ENCODE measurements at regions not wholly inside any gene's neighbourhood (a gene's known extent, or its start where the extent isn't known, plus 50 kb on each side); places are given as distances from the start of the nearest gene placed in this dataset.
"Not testable (repeated sequence)": the region's sequence is repeated elsewhere in the genome, so short reads cannot be mapped to it uniquely, and the experiment has no call there.

DNA sequence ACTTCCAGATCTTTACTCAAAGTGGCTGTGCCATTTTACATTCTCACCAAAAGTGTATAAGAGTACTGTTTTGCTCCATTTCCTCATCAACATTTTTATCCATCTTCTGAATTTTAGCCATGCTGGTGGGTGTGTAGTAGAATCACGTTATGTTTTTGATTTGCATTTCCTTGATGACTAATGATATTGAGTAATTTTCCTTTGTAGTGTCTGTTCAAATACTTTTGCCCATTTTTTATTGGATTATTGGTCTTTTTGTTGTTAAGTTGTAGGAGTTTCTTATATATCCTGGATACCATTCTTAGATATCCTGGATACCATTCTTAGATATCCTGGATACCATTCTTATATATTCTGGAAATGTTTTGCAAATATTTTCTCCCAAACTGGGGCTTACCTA is 344.9 kb downstream of the LRRC3B start:
- DNase-seq, result no peak

DNA sequence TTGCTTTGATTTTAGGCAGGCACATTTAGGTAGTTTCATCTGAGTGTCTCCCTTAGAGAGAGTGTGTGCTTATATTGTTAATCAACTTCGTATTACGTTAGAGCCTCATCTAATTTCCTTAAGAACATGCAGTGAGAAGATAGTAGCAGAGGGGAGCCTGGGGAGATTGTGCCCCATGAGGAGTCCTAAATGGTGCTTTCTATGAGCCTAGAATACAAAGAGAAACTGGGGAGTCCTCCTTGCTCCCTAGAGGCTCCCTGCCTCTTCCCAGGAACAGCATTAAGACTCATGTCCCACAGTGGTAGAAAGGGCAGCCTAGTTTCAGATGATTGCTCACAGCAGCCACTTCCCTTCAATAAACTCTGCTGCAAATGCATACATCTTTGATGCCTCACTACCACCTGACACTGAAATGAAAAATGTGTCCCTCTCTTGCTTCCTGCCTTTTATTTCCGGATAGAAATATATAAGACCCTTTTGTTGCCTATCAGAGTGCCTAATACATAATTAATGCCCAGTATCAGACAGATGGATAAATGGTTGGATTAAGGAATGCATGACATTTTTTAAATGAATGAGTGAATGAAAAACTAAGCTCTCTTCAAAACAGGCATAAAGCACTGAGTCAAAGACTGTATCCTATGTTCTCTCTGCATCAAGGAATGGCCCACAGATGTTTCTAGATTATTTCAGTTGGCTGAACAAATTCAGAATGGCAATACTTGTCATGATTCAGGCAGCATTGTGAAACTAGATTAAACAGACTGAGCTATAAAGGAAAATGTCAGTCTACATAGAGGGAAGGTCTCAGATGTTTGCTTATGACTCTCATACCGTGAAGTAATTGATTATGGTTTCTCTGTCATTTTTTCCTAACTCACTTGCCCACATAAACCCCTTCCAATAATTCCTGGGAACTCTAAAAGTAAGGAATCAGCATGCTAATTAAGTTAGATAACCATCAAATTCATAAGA is 362.1 kb downstream of the LRRC3B start:
- DNase-seq, result no peak

DNA sequence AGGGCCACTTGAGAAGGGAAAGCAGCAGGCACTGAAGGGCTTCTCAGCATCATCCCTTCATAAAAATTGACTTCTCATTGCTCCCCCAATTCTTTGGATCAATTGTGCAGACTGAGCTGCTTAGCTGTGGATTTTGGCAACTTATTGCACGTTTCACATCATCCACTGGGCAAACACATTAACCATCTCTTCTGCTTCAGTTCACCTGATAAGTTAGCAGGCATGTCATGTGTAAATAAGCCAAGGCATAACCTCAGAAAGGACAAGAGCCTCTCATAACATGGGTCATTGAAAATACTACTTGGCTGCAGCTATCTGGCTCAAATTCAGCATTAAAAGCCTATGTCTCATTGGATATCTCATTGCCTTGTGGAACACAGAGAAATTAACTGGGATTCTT is 366.5 kb downstream of the LRRC3B start:
- DNase-seq, result no peak

DNA sequence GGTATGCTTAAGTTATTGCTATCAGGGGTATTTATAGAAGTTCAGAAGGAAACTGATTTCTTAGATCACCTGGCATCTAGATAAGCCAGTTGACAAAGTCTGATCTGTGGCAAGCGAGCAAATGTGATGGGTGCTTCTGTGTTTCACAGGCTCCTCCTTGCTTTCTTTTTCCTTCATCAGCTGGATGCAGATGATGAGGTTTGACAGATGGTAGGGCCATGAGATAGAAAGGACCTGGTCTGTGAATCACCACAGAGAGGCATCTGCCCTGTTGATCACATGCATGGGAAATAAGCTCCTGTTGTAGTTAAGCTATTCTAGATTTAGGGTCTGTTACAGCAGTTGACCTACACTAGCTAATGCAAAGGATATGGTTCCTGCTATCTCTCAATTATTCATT is 372.0 kb downstream of the NEK10 start:
- DNase-seq, result no peak

DNA sequence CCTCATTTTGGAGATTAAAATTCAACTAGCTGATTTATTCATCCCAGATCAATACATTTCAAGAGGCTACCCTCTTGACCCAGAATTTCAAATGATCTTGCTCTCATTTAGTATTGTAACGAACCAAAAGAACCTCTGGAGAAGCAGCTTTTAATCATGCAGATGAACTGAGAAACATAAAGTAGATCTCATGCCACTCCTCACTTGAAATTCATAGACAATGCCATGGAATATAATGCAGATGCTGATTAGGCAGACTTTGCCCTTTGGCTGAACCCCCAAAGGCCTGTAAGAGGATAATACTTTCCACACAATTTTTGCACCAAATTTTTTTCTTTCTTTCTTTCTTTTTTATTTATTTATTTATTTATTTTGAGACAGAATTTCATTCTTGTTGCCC is 358.3 kb downstream of the NEK10 start:
- DNase-seq, result no peak

DNA sequence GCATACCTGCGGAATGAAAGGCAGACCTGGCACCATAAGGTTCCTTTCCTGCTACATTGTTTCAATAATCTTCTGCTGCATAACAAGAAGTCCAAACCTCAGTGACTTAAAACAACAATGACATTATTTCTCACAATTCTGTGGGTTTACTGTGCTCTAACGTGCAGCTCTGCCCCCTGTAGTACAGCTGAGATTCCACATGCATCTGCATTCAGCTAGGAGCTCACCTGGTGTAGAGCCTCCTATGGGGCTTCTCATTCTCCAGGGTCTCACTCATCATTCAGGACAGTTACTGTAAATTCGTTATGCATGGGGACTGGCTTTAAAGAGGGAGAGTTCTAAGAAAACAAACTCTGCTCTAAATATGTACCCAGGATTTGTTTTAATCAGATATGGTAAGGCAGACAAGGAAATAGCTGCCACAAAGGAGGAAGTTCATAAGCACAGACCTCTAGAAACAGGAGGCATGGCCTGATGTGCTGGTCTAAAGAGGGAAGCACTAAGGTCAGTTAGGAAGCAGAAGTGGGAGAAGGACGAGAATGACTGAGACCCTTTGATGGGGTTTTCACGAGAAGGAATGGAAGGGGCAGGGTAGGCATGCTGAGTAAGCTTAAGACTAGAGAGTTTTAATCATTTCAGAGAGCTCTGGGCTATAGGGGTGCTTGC is 347.0 kb downstream of the NEK10 start:
- peak in 1 of 3 donors; percentile 0 for DNase-seq

DNA sequence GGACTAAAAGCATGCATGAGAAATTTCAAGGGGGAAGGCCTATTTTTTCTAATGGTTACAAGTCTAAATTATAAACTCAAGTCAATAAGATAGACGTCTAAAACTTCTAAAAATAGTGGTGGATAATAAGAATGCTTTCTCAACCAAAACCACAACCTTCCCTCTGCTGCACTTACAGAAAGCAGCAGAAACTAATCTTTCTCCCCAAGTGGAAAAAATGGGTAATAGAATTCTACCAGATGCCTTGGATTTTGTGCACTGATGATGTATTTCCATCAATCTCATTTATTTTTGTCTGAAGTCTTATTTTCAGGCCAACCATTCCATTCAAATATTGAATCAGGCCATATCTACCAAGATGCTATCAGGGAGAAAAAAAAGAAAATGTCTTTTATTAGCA is 344.7 kb downstream of the NEK10 start:
- DNase-seq, result no peak

DNA sequence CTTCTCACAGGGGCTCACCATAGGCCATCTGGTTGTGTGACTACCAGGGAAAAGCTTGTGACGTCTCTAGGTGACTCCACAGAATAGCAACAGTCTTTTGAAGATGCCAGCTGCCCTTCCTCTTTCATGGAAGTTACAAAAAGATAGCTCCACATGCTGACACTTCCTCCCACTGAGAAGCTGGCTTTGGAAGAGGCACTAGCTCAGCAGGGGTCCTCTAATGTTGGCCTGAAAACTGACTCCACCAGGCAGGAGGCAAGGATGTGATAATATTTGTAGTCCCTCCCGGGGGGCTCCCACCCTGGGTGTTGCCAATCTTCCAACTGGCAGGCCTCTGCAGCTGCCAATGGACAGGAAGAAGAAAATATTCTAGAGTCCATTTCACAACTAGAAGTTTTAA is 343.5 kb downstream of the NEK10 start:
- no peak for DNase-seq

DNA sequence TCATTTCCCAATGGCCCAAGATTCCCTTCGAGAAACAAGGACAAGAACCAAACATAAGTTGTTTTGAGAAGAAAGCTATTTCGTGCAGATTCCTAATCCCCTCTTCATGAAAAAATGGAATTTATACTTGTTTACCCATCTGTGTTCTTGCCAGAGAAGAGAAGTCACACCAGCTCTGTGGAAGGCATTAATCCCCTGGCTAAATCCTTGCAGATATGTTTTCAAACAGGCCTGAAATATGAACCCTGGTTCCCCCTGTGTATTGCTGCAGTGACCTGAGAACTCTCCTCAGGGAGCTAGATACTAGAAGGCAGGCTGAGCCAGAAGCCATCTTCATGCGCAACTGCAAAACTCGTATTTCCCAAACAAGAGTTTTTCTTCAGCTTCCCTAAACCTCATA is 337.7 kb downstream of the NEK10 start:
- no peak for DNase-seq

DNA sequence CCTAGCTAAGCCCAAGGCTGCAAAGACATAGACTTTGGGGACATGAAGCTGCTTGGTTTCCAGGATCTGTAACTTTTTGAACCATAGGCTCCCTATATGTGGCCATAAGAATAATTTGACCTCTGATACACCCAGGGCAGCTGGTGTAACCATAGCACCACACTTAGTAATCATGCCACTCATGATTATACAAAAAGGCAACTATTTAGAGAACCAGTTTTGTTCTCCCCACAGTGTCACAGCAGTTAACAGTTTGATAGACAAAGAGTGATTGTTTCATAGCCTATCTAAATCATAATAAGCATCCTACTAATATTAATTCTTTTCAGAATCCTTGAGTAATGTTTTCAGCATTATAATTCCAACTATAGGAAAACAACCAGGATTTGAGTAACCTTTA is 334.9 kb downstream of the NEK10 start:
- no peak for DNase-seq

DNA sequence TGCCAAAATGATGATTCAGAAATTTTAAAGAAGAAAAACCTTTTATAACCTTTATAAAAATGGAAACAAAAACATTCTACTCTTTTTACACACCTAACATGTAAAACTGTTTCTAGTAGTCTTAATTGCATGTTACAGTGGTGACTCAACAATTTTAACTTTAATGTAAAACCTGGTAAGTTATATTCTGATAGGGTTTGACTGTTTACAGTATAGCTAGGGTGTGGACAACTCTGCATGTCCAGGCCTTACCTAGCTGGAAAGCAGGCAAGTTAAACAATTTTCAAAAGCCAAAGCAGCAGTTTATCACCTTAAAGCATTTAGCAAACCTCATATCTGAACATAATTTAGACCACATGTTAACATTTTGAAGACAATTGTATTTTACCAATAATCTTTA is 328.5 kb downstream of the NEK10 start:
- no peak for DNase-seq

DNA sequence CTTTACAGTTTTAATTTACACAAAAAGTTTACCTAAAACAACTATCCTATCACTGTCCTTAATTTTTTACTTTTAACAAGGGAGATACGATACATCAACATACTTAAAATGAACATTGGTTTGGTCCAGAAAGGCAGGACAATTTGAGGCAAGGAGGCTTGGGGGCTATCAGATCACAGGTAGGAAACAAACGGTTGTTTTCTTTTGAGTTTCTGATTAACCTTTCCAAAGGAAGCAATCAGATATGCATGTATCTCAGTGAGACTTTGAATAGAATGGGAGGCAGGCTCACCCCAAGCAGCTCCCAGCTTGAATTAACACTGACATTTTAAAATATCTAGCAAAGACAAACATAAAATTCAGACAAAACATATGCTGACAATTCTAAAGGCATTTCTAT is 326.6 kb downstream of the NEK10 start:
- not testable (repeated sequence) for DNase-seq

DNA sequence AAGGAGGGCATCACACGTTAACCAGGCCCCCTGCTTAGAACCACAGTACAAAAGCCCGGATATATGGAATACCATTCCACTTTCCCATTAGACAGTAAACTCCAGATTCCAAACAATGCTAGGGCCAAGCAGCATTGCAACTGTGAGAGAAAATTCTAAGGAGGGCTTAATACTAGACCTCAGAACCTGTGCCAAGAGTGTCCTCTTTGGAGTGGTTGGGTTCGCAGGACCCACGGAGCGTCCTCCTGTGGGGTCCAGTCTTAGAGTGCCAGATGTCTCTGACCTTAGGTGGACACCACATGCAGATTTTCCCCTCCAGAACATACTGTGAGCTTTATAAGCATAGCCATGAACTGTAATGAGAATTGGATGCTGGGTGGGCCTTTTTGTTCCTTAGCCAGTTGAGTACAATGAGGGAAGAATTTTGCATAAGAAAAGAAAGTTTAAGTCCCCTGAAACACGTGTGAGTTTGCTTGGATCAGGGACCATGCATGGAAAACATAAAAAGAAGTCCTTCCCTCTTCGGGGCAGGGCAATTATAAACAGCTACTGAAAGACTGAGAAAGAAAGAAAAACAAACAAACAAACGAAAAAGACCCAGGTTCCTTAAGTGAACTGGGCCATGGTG is 325.7 kb downstream of the NEK10 start:
- DNase-seq, result no peak

DNA sequence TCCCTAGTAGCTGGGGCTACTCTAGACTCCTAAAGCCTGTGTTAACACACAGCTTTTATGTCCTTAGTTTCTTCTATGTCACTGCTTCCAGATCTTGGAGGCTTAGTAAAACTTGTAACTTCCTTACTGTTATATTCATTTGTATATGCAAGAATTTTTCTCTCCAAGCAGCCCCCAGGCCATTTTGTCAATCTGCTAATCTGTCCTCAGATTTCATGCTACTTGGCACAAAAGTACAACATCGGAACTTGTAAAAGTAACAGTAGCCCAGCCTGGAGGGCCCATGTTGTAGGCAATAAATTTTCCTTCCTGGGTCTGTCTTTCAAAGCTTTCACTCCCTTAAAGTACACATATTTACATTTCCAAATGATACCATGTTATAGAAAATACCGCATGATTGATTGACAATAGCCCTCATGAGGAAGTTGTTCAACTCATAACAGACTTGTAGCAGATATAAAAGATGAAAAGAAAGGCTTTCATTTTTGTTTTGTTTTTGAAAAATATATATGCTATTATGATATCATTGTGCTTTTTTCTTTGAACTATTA is 324.2 kb downstream of the NEK10 start:
- no peak for DNase-seq

DNA sequence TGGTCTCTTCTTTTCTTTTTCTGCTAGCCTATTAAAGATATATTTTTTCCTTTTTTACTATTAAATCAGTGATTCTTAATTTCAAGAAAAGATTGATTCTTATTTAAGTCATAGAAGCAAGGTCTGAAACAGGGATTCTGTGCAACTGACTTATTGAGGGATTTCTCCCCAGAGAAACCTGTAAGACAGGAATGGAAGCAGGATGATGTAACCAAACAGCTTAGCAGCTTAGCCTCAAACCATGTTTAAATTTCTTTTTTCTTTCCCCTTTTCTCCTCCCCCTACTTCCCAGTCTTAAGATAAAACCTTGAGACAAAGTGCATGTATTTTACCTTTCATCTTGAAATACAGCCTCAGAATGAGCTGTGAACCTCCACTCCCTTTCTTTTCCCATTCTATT is 322.8 kb downstream of the NEK10 start:
- no peak for DNase-seq

DNA sequence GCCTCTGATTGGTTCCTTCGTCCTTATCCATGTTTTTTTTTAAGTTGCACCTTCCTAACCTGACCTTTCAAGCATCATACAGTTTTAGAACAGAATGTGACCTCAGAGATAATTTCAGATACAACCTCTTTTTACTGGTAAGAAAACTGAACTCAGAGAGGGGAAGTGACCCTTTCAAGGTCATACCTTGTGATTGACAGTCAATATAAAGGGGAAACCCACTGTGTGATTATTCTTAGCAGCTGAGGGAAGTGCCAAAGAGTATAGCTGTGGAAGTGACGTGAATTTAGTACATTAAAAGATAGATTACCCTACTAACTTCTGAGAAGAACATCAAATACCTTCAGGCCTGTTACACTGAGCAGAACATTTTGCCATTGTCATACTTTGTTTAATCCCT is 319.4 kb downstream of the NEK10 start:
- DNase-seq, result no peak

DNA sequence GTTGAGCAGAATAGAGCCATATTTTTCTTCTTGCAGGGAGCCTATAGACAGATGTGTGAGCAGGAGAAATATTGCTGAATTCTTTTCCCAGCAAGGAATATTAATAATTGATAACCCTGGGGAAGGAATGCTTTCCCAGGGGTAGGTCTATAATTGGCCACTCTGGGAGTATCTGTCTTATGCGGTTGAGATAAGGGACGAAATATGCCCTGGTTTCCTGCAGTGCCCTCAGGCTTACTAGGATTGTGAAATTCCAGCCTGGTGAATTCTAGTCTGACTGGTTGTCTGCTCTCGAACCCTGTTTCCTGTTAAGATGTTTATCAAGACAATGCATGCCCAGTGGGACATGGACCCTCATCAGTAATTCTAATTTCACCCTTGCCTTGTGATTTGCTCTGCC is 317.7 kb downstream of the NEK10 start:
- not testable (repeated sequence) for DNase-seq

DNA sequence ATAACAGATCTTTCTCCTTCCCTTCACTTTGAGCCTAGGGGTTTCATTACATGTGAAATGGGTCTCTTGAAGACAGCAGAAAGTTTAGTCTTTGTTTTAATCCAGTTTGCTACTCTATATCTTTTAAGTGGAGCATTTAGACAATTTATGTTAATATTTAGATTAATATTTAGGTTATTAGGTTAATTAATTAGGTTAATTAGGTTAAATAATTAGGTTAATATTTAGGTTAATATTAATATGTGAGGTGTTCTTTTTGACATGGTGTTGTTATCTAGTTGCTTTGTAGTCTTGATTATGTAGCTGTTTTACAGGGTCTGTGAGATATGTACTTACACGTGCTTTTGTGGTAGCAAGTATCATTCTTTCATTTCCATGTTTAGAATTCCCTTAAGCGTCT is 312.9 kb downstream of the NEK10 start:
- DNase-seq, result no peak

DNA sequence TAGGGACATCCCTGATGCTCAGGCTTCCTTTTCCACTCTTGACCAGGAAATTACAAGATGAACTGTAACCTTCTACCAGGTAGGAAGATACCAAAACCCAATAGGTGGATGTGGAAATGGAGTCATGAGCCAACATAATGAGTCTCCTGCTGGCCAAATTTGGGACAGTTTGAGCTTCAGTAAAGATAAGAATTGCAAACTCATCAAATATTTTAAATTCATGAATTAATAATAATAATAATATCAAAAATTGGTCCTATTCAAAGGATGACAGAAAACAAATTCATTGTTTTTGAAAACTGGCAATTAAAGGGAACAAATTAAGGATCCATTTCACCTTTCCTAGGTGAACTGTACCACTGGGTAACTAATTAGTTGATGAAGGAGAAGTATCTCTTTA is 309.7 kb downstream of the NEK10 start:
- no peak for DNase-seq
